ENCODE measurements at regions not wholly inside any gene's neighbourhood (a gene's known extent, or its start where the extent isn't known, plus 50 kb on each side); places are given as distances from the start of the nearest gene placed in this dataset.

DNA sequence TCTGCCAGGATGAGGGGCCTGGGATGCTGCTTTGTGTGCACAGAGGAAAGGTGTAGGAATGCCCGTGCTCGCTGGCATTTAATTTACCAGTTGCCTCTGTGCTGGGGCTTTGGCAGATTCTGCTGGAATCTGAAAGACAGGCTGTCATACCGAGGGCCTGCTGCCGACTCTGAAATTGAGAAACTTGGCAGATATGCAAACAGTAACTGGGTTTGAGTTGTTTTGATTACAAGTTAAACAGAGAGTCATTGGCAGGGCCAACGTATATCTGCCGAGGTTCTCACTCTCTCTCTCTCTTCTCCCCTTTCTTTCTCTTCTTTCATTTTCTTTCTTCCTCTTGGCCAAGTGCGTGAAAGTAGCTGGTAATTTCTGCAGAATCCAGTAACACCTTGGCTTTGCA lies 618.7 kb downstream of the VRK1 start:
- Histone ChIP-seq H3K4me3 (ENCODE audit: insufficient read depth, low read depth, low read length) (no peak overlapping the region), H2AK9ac (replicated peaks; ENCODE audit: low read depth, low read length, poor library complexity) (no peak overlapping the region), H3K23ac (ENCODE audit: low read depth, low read length) (no peak overlapping the region), H2BK5ac (ENCODE audit: low read depth, low read length, poor library complexity, severe bottlenecking) (no peak overlapping the region), H3K9ac (ENCODE audit: low read depth, low read length) (no peak overlapping the region), H2BK20ac (ENCODE audit: low read depth, low read length) (no peak overlapping the region), H3K36me3 (ENCODE audit: control insufficient read depth, insufficient read depth, low read length) (no peaks in the 10 kb centered on the region), H3K9me1 (ENCODE audit: insufficient read depth, low read length) (no peaks in the 10 kb centered on the region), H4K20me1 (ENCODE audit: insufficient read depth, low read length) (no peaks in the 10 kb centered on the region), H3K14ac (replicated peaks; ENCODE audit: low read depth, low read length) (no peak overlapping the region), H3K9me3 (ENCODE audit: control insufficient read depth, insufficient read depth, low read length) (peaks cover 25% of the 10 kb centered on the region), H2AFZ (replicated peaks; ENCODE audit: low read length, poor library complexity) (no peak overlapping the region), H3K27ac (ENCODE audit: insufficient read depth, low read length) (no peak overlapping the region), H2BK120ac (ENCODE audit: low read depth, low read length) (no peak overlapping the region), H3K56ac (ENCODE audit: extremely low read depth, insufficient read depth, low read length) (no peak overlapping the region), H3K4me2 (ENCODE audit: low read depth, low read length) (no peak overlapping the region), H4K91ac (ENCODE audit: insufficient read depth, low read depth, low read length) (no peak overlapping the region), H2BK15ac (ENCODE audit: low read depth, low read length) (no peak overlapping the region), H3K4me1 (ENCODE audit: control insufficient read depth, insufficient read depth, low read length) (no peaks in the 10 kb centered on the region), H4K5ac (ENCODE audit: low read depth, low read length) (no peak overlapping the region), H3K27me3 (ENCODE audit: control insufficient read depth, insufficient read depth, low read length) (no peaks in the 10 kb centered on the region), H3K18ac (ENCODE audit: low read depth, low read length) (no peak overlapping the region), H3K4ac (ENCODE audit: low read depth, low read length) (no peak overlapping the region), H3K79me1 (ENCODE audit: low read depth in 1 of 2, low read length in 2 of 2) (no peaks in the 10 kb centered on the region), H2AK5ac (ENCODE audit: low read depth, low read length) (no peak overlapping the region), H4K8ac (ENCODE audit: low read depth in 2 of 2, low read length in 2 of 2) (no peak overlapping the region)
- no CpG with 5 or more reads among the region's 7 CpGs for WGBS, 2 experiments (ENCODE audit: extremely low coverage in 2 of 2, insufficient read length in 1 of 2)
- in situ Hi-C loops (cut with MboI; ENCODE audit: low sequenced_read_pairs), result no loop called here
- BruUV-seq (replicated peaks), result no TSS peak
- DNase-seq (no peak), ATAC-seq (ENCODE audit: low read depth) (no peak)
- dilution Hi-C loops (cut with HindIII; ENCODE audit: low sequenced_read_pairs, unreplicated experiment), result no loop called here
- ChIA-PET POLR2A (ENCODE audit: unreplicated experiment) (no interaction called here), CTCF (interaction anchor here (0.6 kb wide), 1 partner anchor 195 kb away, joined by 3 read pairs; no protein-coding TSS in a partner anchor)
- intact Hi-C loops (cut with micrococcal nuclease), result no loop called here
- TF ChIP-seq MAZ (IDR thresholded peaks at IDR 0.05; ENCODE audit: borderline replicate concordance, low read depth, low read length), result no peak
- TF ChIP-seq NFE2L2 (IDR thresholded peaks at IDR 0.05; ENCODE audit: low read depth, low read length), result no peak
- no peak for TF ChIP-seq CHD1 (IDR thresholded peaks at IDR 0.05; ENCODE audit: low read depth, low read length)
- TF ChIP-seq RAD21 (IDR thresholded peaks at IDR 0.05; ENCODE audit: low read length), result no peak
- no peak for TF ChIP-seq CEBPB (IDR thresholded peaks at IDR 0.05; ENCODE audit: low read depth, low read length)
- TF ChIP-seq CTCF (conservative IDR thresholded peaks at IDR 0.05; ENCODE audit: low read depth, low read length), result no peak
- no peak for TF ChIP-seq FOS (IDR thresholded peaks at IDR 0.05; ENCODE audit: low read depth, low read length)
- no peak for TF ChIP-seq MAFK (IDR thresholded peaks at IDR 0.05; ENCODE audit: low read depth, low read length)
- no peak for TF ChIP-seq POLR2A (IDR thresholded peaks at IDR 0.05; ENCODE audit: low read depth, low read length)
- TF ChIP-seq MXI1 (IDR thresholded peaks at IDR 0.05; ENCODE audit: borderline replicate concordance, low read depth, low read length), result no peak
- TF ChIP-seq, protein P1, sequence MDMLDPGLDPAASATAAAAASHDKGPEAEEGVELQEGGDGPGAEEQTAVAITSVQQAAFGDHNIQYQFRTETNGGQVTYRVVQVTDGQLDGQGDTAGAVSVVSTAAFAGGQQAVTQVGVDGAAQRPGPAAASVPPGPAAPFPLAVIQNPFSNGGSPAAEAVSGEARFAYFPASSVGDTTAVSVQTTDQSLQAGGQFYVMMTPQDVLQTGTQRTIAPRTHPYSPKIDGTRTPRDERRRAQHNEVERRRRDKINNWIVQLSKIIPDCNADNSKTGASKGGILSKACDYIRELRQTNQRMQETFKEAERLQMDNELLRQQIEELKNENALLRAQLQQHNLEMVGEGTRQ (IDR thresholded peaks at IDR 0.05; ENCODE audit: low read depth, low read length), result no peak
- TF ChIP-seq, protein P2, sequence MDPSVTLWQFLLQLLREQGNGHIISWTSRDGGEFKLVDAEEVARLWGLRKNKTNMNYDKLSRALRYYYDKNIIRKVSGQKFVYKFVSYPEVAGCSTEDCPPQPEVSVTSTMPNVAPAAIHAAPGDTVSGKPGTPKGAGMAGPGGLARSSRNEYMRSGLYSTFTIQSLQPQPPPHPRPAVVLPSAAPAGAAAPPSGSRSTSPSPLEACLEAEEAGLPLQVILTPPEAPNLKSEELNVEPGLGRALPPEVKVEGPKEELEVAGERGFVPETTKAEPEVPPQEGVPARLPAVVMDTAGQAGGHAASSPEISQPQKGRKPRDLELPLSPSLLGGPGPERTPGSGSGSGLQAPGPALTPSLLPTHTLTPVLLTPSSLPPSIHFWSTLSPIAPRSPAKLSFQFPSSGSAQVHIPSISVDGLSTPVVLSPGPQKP (IDR thresholded peaks at IDR 0.05; ENCODE audit: borderline replicate concordance, low read depth, low read length), result no peak
- TF ChIP-seq BHLHE40 (IDR thresholded peaks at IDR 0.05; ENCODE audit: low read depth, low read length), result no peak

Measured in IMR-90 (cell line).